AG09309 (cell line): ENCODE measurements at regions not wholly inside any gene's neighbourhood (a gene's known extent, or its start where the extent isn't known, plus 50 kb on each side); places are given as distances from the start of the nearest gene placed in this dataset.
A peak's percentile ranks its signal among the peaks of the same experiment; 100 is the strongest.

ENCODE experiments used
- DNase-seq: peaks from one replicate; pipeline ENCODE4 v3.0.0-alpha.2; 2010; ENCODE audit warnings: low read depth
- H3K4me3 ChIP-seq: 2 replicates; pipeline ENCODE4 v1.5.1; 2011; ENCODE audit warnings: mild to moderate bottlenecking, low read depth, low read length, moderate library complexity; ENCODE audit not compliant: control insufficient read depth
- TF ChIP-seq, protein P1 (sequence below): IDR thresholded peaks from 2 replicates; pipeline ENCODE4 v1.5.1; 2011; ENCODE audit warnings: mild to moderate bottlenecking, low read depth, low read length, inconsistent platforms; ENCODE audit not compliant: insufficient read depth, control insufficient read depth; ENCODE audit errors: missing control alignments

DNA sequence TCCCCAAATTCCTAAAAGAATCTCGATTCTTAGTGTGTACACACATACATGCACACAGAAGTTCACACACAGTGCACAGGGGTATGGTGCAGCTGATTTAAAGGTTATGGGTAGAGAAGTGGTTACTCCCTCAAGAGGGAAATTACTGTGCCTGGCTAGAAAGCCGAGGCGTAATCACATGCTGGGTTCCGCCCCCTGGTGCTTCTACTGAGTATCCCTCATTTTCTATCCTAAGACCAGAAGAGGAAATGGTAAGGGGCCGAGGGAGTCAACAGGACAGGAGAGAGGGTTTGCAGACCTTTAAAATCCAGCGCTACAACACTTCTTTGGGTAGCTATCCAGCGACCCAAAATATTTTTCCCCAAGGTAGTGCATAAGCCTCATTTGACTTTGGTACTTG is 147.3 kb upstream of the TMEM196 start:
- no peak for DNase-seq
- TF ChIP-seq, protein P1, sequence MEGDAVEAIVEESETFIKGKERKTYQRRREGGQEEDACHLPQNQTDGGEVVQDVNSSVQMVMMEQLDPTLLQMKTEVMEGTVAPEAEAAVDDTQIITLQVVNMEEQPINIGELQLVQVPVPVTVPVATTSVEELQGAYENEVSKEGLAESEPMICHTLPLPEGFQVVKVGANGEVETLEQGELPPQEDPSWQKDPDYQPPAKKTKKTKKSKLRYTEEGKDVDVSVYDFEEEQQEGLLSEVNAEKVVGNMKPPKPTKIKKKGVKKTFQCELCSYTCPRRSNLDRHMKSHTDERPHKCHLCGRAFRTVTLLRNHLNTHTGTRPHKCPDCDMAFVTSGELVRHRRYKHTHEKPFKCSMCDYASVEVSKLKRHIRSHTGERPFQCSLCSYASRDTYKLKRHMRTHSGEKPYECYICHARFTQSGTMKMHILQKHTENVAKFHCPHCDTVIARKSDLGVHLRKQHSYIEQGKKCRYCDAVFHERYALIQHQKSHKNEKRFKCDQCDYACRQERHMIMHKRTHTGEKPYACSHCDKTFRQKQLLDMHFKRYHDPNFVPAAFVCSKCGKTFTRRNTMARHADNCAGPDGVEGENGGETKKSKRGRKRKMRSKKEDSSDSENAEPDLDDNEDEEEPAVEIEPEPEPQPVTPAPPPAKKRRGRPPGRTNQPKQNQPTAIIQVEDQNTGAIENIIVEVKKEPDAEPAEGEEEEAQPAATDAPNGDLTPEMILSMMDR, result no peak
- no peak overlapping the region for H3K4me3 ChIP-seq

DNA sequence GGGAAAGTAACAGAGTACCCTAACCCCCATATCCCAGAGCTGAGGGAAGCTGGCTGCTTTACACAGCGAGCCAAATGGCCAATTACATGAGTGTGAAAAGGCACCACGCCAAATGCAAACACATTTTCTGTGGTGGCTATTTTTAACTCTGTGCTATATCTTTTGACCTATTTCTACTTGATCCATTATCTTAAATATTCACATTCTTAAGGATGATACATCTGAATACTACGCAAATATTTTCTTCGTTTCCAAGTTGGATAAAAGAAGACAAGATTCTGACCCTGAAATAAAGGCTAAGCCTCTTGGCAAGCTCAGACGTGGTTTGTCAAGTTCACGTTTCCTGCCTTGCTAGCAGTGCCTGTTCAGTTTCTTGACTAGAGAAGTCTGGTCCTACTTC is 146.7 kb upstream of the TMEM196 start:
- no peak overlapping the region for H3K4me3 ChIP-seq
- TF ChIP-seq, protein P1, result no peak
- peak; percentile 10 for DNase-seq

DNA sequence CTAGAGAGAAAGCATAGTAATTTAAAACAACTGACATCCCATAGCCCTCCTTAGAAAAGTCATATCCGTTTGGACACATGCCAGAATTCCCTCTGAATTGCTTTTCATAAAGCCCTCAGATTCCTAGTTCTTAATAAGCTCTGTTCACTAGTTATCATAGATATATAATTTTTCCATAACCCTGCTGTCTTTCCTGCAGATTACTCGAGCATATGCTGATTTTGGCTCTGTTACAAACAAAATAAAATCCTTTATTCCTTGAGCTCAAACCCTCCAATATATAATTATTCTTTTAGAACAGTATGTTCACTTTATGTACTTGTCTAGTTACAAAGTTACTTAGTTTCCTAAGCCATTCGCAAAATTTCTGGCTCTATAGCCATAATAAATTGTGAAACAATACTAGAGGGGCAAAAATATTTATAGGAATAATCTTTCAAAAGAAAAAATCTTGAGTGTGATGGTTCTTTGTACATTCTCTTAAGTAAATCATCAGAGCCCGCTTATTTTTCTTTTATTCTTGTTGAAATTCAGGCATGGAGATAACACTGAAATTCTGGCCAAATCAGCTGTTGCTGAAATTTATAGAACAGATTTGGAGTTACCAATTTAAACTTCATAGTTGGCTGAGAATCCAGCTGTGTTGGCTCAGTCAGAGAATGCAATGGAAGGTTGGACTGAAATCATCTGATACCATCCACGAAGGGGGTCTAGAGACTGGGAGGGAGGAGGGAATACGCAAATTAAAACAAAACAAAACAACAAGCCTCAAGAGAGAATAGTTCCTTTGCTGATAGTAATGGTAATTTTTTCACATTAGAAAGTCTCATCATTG is 146.1 kb upstream of the TMEM196 start:
- TF ChIP-seq, protein P1, result no peak
- H3K4me3 ChIP-seq, result no peak overlapping the region
- no peak for DNase-seq

- H3K4me3 ChIP-seq, result no peak overlapping the region
- DNase-seq, result no peak
- TF ChIP-seq, protein P1, result no peak
Observed at GRCh38 chr7:19916046-19916445, 142.6 kb upstream of the TMEM196 start.

GRCh38 chr7:19915596-19915995 is 142.2 kb upstream of the TMEM196 start:
- TF ChIP-seq, protein P1, result no peak
- DNase-seq, result no peak
- H3K4me3 ChIP-seq, result no peak overlapping the region

DNA sequence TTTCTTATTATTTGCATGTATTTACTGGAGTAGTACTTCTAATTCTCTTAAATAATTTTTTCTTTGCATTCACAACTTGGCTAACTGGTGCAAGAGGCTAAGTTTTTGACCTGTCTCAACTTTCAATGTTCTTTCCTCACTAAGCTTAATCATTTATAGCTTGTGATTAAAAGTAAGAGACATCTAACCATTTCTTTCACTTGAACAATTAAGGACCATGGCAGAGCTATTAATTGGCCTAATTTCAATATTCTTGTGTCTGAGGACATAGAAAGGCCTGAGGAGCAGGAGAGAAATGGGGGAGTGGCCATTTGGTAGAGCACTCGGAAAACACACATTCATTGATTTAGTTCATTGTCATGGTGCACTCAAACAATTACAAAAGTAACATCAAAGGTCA is 141.4 kb upstream of the TMEM196 start:
- no peak overlapping the region for H3K4me3 ChIP-seq
- DNase-seq, result no peak
- TF ChIP-seq, protein P1, result no peak
